T-helper 1 cell (primary cell): ENCODE measurements at regions not wholly inside any gene's neighbourhood (a gene's known extent, or its start where the extent isn't known, plus 50 kb on each side); places are given as distances from the start of the nearest gene placed in this dataset.

Source experiments
- DNase-seq, 5 donors: peaks; one replicate each; pipeline ENCODE4 v3.0.0-alpha.2; 2012 to 2020

DNA sequence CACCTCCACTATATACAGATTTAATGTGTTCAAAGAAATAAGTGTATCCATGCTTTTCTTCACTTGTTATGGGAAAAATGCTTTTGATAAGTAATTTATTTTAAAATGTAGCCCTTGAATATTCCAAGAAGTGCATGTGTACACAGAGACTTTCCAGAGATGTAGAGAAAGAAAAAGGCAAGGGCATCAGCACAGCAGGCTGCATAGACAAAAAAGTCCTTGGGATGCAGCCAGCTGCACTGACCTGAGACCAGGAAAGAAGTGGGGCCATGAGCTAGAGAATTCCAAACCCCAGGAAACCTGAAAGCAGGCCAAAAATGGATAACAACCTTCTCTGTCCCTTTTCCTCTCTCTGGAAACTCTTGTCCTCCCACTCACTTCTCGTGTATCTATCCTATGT is 51.6 kb upstream of the PRDM8 start:
- no peak for DNase-seq

GRCh38 chr4:80144676-80145470 is 52.4 kb upstream of the PRDM8 start:
- DNase-seq = no peak

GRCh38 chr4:80143307-80143679 is 54.0 kb upstream of the PRDM8 start:
- DNase-seq = no peak

GRCh38 chr4:80142394-80143306 is 54.7 kb upstream of the PRDM8 start:
- peak in 1 of 5 donors; percentile 68 for DNase-seq

DNA sequence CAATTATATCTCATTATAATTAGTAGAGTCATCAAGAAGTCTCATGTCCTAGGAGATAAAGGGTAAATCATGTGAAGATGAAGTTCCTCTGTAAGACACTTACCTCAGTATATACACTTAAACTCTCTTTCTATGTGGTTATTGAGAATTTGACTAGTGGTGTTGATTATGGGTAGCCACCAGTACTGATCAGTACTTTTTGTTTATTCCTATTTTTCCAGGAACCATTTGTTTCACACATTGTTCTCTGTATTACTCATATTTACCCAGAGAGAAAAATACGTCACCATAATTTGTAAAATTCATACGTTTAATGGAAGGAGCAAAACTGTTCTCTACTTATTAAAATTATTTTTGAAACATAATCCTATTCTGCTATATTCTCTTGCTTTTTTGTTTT is 55.8 kb upstream of the PRDM8 start:
- peak in 1 of 5 donors; percentile 77 for DNase-seq

DNA sequence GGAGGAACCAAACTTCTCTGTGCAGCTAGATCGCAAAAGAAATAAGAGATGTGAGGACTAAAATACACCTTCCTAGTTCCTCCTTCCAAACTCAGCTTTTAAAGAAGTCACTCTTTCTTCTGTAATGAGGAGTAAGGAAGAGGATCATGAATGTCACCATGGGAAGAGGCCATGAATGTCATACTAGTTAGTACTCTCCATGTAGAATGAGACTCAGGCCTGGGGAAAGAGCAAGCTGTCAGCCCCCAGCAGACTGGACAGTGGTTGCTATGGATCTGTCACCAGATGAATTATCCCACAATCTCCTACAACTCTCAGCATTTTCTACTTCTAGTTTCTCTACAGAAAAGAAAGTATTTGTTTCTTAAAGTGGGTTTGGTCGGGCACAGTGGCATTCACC is 57.1 kb upstream of the PRDM8 start:
- DNase-seq = peak in 1 of 5 donors; percentile 30

DNA sequence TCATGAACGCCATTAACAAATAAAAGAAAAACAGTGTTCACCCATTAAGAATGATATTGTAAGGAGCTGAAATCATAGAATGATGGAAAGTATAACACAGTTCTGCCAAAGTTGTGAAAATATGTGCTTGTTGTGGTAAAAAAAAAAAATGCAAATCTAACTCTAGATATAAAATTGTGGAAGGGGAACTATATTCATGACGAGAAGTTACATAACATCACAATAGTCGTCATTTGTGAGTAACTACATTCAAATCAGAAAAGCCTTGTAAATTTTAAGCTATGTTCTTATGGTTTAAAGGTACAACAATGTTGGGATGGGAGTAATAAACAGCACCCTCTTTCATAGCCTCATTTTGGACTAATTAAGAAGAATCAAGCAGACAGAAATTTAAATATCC is 57.6 kb upstream of the PRDM8 start:
- no peak for DNase-seq

- DNase-seq = peak in 4 of 5 donors; percentile 14 to 94 (median 31)
Measured at GRCh38 chr4:80138551-80139538, 58.5 kb upstream of the PRDM8 start.

GRCh38 chr4:80137631-80138030 is 59.7 kb upstream of the PRDM8 start:
- DNase-seq = peak in 1 of 5 donors; percentile 36

DNA sequence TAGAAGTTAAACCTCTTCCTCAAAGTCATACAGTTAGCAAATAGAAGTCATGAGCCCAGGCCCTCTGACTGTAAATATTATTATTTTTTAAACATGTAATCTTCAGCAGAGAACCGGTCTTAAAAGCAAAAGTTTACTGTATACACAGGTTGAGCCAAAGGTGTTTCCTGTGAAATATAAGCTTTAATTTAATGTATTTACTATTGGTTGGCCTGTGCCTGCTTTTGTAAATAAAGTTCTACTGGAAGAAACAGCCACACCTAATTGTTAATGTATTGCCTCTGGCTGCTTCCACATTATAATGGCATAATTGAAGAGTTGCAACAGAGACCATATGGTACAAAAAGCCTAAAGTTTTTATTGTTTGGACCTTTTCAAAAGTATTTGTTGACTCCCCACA is 61.0 kb upstream of the PRDM8 start:
- DNase-seq = no peak

GRCh38 chr4:80135702-80136058 is 61.6 kb upstream of the PRDM8 start:
- DNase-seq = no peak

GRCh38 chr4:80134936-80135701 is 62.1 kb upstream of the ANTXR2 start:
- DNase-seq = no peak

DNA sequence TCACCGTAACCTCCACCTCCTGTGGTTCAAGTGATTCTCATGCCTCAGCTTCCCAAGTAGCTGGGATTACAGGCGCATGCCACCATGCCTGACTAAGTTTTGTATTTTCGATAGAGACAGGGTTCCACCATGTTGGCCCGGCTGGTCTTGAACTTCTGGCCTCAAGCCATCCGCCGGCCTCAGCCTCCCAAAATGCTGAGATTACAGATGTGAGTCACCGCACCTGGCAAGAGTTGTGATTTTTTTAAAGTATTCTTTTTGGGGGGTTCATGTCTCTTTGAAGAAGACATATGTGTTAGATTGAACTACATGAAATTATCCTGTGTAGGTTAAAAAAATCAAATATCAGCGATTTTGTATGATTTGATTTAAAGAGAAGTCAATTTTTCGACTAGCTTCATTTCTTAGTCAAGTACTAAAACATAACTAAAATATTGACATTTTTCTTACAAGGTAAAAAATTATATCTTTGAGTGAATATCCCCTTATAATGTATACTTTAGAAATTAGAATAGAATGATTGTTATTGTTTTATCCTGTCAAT is 60.3 kb upstream of the ANTXR2 start:
- no peak for DNase-seq

DNA sequence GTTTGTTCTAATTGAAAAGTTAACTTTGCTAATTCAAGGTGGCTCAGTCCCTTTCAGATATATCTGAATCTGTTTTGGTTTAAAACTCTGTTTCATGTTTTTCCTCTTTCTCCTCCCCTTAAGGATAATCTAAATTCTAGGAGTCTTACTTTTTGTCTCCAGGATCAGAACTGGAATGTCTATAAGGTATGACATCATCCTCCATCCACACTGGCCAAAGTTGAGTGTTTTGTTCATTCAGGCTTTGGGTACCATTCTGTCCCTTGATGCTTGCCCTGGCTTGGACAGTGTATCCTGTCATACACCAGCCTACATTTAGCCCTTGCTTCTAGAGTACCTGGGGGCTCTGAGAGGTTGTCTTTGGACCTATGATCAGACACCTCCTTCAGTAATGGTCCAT is 56.8 kb upstream of the ANTXR2 start:
- no peak for DNase-seq

GRCh38 chr4:80128941-80129340 is 55.9 kb upstream of the ANTXR2 start:
- no peak for DNase-seq

DNA sequence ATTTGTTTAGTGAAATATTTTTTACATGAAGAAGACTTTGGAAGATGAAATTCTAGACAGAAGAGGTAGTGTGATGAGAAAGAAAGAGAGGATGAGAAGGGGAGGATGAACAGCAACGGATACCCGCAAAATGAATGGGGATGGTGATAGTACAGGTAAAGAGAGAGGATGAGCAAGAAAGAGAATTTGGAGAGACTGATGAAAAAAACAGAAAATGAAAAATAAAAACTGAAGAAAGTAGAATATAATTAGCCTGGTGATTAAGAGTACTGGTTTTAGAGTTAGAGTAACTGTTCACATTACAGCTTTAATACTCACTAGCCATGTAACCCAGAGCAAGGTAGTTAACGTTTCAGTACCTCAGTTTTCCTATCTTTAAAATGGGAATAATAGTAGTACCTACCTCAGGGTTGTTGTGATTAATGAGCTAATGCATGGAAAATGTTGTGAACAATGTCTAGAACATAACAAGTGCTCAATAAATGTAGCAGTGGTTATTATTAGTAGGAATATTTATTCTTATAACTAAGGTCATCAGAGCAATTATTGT is 54.9 kb upstream of the ANTXR2 start:
- peak in 1 of 5 donors; percentile 28 for DNase-seq

DNA sequence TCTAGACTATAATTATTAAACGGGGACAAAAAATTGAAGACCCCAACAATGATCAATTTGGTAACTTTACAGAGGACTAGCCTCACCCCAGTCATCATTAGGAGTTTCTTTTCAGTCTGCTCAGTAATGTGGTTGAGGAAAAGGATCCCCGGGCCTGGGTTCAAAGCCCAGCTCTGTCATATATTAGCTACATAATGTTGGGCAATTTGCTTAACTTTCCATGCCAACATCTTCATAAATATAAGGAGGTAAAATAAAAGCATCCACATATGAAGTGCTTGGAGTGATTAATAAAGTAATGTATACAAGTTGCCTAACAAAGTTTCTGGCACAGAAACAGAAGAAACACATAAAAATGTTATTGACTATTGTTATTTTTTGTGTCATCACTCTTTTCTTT is 53.4 kb upstream of the ANTXR2 start:
- DNase-seq = no peak

GRCh38 chr4:80125252-80126177 is 52.5 kb upstream of the ANTXR2 start:
- peak in 4 of 5 donors; percentile 6 to 83 (median 22) for DNase-seq

GRCh38 chr4:80124246-80125211 is 51.5 kb upstream of the ANTXR2 start:
- DNase-seq = no peak
